ENCODE measurements at regions not wholly inside any gene's neighbourhood (a gene's known extent, or its start where the extent isn't known, plus 50 kb on each side); places are given as distances from the start of the nearest gene placed in this dataset.

DNA sequence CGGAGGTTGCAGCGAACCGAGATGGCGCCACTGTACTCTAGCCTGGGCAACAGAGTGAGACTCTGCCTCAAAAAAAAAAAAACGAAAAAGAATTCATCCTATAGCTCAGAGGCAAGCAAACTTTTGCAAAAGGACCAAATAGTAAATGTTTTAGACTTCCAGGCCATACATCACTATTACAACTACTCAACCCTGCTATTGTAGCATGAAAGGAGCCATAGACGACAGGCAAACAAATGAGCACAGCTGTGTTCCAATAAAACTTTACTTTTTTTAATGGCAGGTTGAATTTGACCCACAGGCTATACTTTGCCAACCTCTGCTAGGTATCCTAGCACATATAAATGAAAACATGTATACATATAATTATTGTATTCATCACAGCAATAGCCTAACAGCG is 58.9 kb upstream of the SLC30A5 start:
- TF ChIP-seq CTCF (IDR thresholded peaks at IDR 0.05) (no peak), POLR2A (IDR thresholded peaks at IDR 0.05) (no peak)
